Ovary (tissue), 3 donors: ENCODE measurements at regions not wholly inside any gene's neighbourhood (a gene's known extent, or its start where the extent isn't known, plus 50 kb on each side); places are given as distances from the start of the nearest gene placed in this dataset.

Experiments used
- CTCF ChIP-seq, 3 donors: fragments of 450-650 bp in 2 of 3; fragments of 200-600 bp in 1 of 3; IDR thresholded peaks; one replicate each; pipeline versions ENCODE4 v1.5.1 to v1.8.0; 2016 to 2022; ENCODE audit warnings: antibody characterized with exemption in 3 of 3, mild to moderate bottlenecking in 1 of 3
- EP300 ChIP-seq: sonication (generic); formaldehyde crosslinking; IDR thresholded peaks from one replicate; pipeline ENCODE4 v1.6.1; 2017; ENCODE audit warnings: antibody characterized with exemption
- POLR2A ChIP-seq: fragments of 450-650 bp; IDR thresholded peaks from one replicate; pipeline ENCODE4 v1.6.1; 2017; ENCODE audit warnings: antibody characterized with exemption, mild to moderate bottlenecking, moderate library complexity
- donor health status: DM: no; HTN: no; CAD: no.

GRCh38 chr3:72070005-72070404, 285.1 kb upstream of the PROK2 start:
- TF ChIP-seq CTCF (IDR thresholded peaks at IDR 0.05): no peak
- TF ChIP-seq POLR2A: no peak
- TF ChIP-seq EP300: no peak
